ENCODE measurements at regions not wholly inside any gene's neighbourhood (a gene's known extent, or its start where the extent isn't known, plus 50 kb on each side); places are given as distances from the start of the nearest gene placed in this dataset.

DNA sequence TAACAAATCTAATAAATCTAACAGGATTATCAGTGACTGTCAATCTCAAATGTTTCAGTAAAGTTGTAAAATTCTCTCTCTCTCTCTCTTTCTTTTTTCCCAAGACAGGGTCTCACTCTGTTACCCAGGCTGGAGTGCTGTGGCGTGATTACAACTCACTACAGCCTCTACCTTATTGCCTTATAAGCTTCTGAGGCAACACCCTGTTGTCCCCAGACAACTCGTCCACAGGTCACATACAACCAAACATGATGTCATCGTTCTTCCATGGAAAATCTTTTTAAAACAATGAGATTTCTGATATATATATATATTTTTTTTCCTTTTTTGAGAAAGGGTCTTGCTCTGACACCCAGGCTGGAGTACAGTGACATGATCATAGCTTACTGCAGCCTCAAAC lies 151.4 kb upstream of the RGS6 start:
- Histone ChIP-seq H3K9me3 (ENCODE audit: low read length) (0 out of 2 replicates have a peak, but pooled peaks cover 2% of the 10 kb centered on the region), H3K4me1 (ENCODE audit: low read length) (no peaks in the 10 kb centered on the region), H3K9ac (ENCODE audit: low read length) (no peak overlapping the region), H3K27me3 (ENCODE audit: low read length) (no peaks in the 10 kb centered on the region; the same call in 1 of the 2 replicates), H3K79me2 (ENCODE audit: low read length) (no peaks in the 10 kb centered on the region), H3K9me2 (replicated peaks; ENCODE audit: insufficient read depth, low read length) (no peaks in the 10 kb centered on the region), H4K20me1 (ENCODE audit: insufficient read depth, low read depth, low read length) (no peaks in the 10 kb centered on the region), H3K27ac (ENCODE audit: low read length) (no peak overlapping the region), H3K36me3 (ENCODE audit: insufficient read depth, low read length) (no peaks in the 10 kb centered on the region), H3K4me2 (ENCODE audit: low read depth, low read length, poor library complexity, severe bottlenecking) (no peak overlapping the region), H2AFZ (ENCODE audit: low read length) (no peak overlapping the region), H3K4me3 (ENCODE audit: low read length) (no peak overlapping the region)
- DNase-seq: no peak

DNA sequence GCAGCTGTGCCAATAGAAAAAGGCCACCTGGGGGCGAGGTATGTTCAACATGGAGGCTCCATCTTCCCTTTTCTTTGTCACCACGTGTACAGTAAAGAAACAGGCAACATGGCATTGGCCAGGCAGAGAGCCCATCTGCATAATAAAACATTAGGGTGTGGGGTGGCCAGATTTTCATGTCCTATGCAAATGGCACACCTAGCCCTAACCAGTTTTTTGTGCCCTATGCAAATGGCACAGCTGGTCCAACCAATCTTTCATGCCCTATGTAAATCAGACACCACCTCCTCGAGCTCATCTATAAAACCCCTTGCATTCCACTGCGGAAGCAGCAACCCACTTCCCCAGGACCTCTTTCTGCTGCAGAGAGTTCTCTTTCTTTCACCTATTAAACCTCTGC lies 149.1 kb upstream of the RGS6 start:
- DNase-seq: no peak
- no peak overlapping the region for H3K4me3 ChIP-seq (ENCODE audit: low read length)
- H3K9ac ChIP-seq (ENCODE audit: low read length): no peak overlapping the region
- H3K27ac ChIP-seq (ENCODE audit: low read length): no peak overlapping the region
- no peaks in the 10 kb centered on the region for H4K20me1 ChIP-seq (ENCODE audit: insufficient read depth, low read depth, low read length)
- H3K4me2 ChIP-seq (ENCODE audit: low read depth, low read length, poor library complexity, severe bottlenecking): no peak overlapping the region
- H3K36me3 ChIP-seq (ENCODE audit: insufficient read depth, low read length): no peaks in the 10 kb centered on the region
- 0 out of 2 replicates have a peak, but pooled peaks cover 2% of the 10 kb centered on the region for H3K9me3 ChIP-seq (ENCODE audit: low read length)
- H3K79me2 ChIP-seq (ENCODE audit: low read length): no peaks in the 10 kb centered on the region
- H3K4me1 ChIP-seq (ENCODE audit: low read length): no peaks in the 10 kb centered on the region
- no peaks in the 10 kb centered on the region; the same call in 1 of the 2 replicates for H3K27me3 ChIP-seq (ENCODE audit: low read length)
- H3K9me2 ChIP-seq (replicated peaks; ENCODE audit: insufficient read depth, low read length): no peaks in the 10 kb centered on the region
- H2AFZ ChIP-seq (ENCODE audit: low read length): no peak overlapping the region

DNA sequence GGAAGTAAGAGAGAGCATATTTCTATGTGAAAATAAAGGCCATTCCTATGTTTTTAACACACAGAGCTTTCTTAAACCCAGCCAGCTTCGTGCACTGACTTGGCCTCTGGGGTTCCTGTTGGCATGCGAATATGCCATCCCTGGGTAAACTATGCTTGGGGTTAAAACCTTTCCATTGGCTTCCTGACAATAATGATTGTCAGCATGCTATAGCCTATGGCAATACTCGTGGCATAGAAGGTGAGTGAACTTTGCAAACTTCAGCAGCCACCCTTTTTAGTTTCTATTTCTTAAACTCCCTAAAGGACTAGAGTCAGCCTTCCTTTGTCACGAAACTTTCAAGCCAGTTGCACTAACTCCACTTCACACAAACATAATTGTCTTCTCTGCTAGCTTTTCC lies 148.4 kb upstream of the RGS6 start:
- H3K4me2 ChIP-seq (ENCODE audit: low read depth, low read length, poor library complexity, severe bottlenecking): no peak overlapping the region
- H3K79me2 ChIP-seq (ENCODE audit: low read length): no peaks in the 10 kb centered on the region
- no peaks in the 10 kb centered on the region for H4K20me1 ChIP-seq (ENCODE audit: insufficient read depth, low read depth, low read length)
- no peaks in the 10 kb centered on the region for H3K4me1 ChIP-seq (ENCODE audit: low read length)
- no peak overlapping the region for H3K4me3 ChIP-seq (ENCODE audit: low read length)
- no peaks in the 10 kb centered on the region; the same call in 1 of the 2 replicates for H3K27me3 ChIP-seq (ENCODE audit: low read length)
- no peak overlapping the region for H3K27ac ChIP-seq (ENCODE audit: low read length)
- no peaks in the 10 kb centered on the region for H3K36me3 ChIP-seq (ENCODE audit: insufficient read depth, low read length)
- 0 out of 2 replicates have a peak, but pooled peaks cover 2% of the 10 kb centered on the region for H3K9me3 ChIP-seq (ENCODE audit: low read length)
- H2AFZ ChIP-seq (ENCODE audit: low read length): no peak overlapping the region
- no peak for DNase-seq
- H3K9me2 ChIP-seq (replicated peaks; ENCODE audit: insufficient read depth, low read length): no peaks in the 10 kb centered on the region
- H3K9ac ChIP-seq (ENCODE audit: low read length): no peak overlapping the region

DNA sequence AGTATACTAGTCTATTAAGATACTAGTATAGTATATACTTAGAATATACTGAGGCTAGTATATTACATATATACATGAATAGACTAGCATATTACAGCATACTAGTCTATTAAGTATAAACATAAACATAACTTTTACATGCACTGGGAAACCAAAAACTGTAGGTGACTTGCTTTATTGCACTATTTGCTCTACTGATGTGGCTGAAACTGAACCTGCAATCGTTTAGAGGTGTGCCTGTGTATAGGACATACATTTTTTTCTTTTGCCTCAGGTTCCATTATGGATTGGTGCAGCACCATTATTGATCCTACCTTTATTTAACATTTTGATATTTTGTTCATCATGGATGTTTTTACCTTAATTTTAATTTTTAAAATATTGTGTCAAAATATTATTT lies 143.2 kb upstream of the RGS6 start:
- Histone ChIP-seq H3K27ac (ENCODE audit: low read length) (no peak overlapping the region), H3K9ac (ENCODE audit: low read length) (no peak overlapping the region), H3K4me2 (ENCODE audit: low read depth, low read length, poor library complexity, severe bottlenecking) (no peak overlapping the region), H4K20me1 (ENCODE audit: insufficient read depth, low read depth, low read length) (no peaks in the 10 kb centered on the region), H3K27me3 (ENCODE audit: low read length) (no peaks in the 10 kb centered on the region), H2AFZ (ENCODE audit: low read length) (no peak overlapping the region), H3K4me3 (ENCODE audit: low read length) (no peak overlapping the region), H3K79me2 (ENCODE audit: low read length) (no peaks in the 10 kb centered on the region), H3K9me2 (replicated peaks; ENCODE audit: insufficient read depth, low read length) (no peaks in the 10 kb centered on the region), H3K36me3 (ENCODE audit: insufficient read depth, low read length) (no peaks in the 10 kb centered on the region), H3K4me1 (ENCODE audit: low read length) (no peaks in the 10 kb centered on the region), H3K9me3 (ENCODE audit: low read length) (no peaks in the 10 kb centered on the region)
- no peak for DNase-seq

DNA sequence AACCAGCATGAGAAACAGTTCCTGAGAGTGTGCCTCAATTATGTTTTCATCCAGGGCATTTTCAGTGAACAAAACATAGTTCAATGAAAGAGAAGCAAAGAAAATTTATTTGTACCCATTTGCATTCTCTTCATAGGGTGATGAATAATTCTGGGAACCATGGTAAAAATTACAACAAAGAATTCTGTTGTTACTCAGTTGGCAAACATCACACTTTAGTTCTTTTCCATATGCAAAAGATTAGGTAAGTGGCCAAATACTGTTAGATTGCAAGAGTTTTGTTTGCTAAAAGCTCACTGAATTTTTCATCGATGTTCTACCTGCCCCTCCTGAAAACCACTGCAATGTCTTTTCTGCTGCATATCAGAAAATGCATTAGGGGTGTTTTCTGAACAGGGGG lies 132.4 kb upstream of the RGS6 start:
- Histone ChIP-seq H3K9me2 (replicated peaks; ENCODE audit: insufficient read depth, low read length) (no peaks in the 10 kb centered on the region), H2AFZ (ENCODE audit: low read length) (no peak overlapping the region), H3K4me3 (ENCODE audit: low read length) (no peak overlapping the region), H3K27me3 (ENCODE audit: low read length) (no peaks in the 10 kb centered on the region), H3K4me1 (ENCODE audit: low read length) (no peaks in the 10 kb centered on the region), H3K9ac (ENCODE audit: low read length) (no peak overlapping the region), H3K4me2 (ENCODE audit: low read depth, low read length, poor library complexity, severe bottlenecking) (no peak overlapping the region), H3K9me3 (ENCODE audit: low read length) (no peaks in the 10 kb centered on the region), H3K79me2 (ENCODE audit: low read length) (no peaks in the 10 kb centered on the region), H3K36me3 (ENCODE audit: insufficient read depth, low read length) (no peaks in the 10 kb centered on the region), H3K27ac (ENCODE audit: low read length) (no peak overlapping the region), H4K20me1 (ENCODE audit: insufficient read depth, low read depth, low read length) (no peaks in the 10 kb centered on the region)
- no peak for DNase-seq

DNA sequence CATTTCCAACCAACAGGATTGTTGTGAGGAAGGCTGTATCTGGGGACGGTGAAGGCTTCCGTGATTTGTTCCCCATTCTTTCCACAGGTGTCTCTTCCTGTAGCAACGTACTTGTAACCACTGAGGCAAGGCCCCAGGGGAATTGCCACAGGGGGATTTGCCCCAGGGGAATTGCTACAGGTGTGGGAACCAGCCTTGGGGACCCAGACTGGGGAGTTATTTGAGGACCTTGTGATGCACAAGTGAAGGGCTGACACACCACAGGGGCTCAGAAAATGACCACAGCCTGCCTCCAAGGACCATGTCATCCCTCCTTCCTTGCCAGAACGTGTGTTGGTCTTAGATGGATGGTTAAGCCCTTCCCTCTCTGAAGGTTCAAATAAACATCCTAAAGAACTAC lies 131.4 kb upstream of the RGS6 start:
- Histone ChIP-seq H3K9me2 (replicated peaks; ENCODE audit: insufficient read depth, low read length) (no peaks in the 10 kb centered on the region), H3K9me3 (ENCODE audit: low read length) (no peaks in the 10 kb centered on the region), H3K36me3 (ENCODE audit: insufficient read depth, low read length) (no peaks in the 10 kb centered on the region), H2AFZ (ENCODE audit: low read length) (no peak overlapping the region), H3K79me2 (ENCODE audit: low read length) (no peaks in the 10 kb centered on the region), H4K20me1 (ENCODE audit: insufficient read depth, low read depth, low read length) (no peaks in the 10 kb centered on the region), H3K27me3 (ENCODE audit: low read length) (no peaks in the 10 kb centered on the region), H3K4me3 (ENCODE audit: low read length) (no peak overlapping the region), H3K4me1 (ENCODE audit: low read length) (no peaks in the 10 kb centered on the region), H3K4me2 (ENCODE audit: low read depth, low read length, poor library complexity, severe bottlenecking) (no peak overlapping the region), H3K9ac (ENCODE audit: low read length) (no peak overlapping the region), H3K27ac (ENCODE audit: low read length) (no peak overlapping the region)
- DNase-seq: no peak

DNA sequence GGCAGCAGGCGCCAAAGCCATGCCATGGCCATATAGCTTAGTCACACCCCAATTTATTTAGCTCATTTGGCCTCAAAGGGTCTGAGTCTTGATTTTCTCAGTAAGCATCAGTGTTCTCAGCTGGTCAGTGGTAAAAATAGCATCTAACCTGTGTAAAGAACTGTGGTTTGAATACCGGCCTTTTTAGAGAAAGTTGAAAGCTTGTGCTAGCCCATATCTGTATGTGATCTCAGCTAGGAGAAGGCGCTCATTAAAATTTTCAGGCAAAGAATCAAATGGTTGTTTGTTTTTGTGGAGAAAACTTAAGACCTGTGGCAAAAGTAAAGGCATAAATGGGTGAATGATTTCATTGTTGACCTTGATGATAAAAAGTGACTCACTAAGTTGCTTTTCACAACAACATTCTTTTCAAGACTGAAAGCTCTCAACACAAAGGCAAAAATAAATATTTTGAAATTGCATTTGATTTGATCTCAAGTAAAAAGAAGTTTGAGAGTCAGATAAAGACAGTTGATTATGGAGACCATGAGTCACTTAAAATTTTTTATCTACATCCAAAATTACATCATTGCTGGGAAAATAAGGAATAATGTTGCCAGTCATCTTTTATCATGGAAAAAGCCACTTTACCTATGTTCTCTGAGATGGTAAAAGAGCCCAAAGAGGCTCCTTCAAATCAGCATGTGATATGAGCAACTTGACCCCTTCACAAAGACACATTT lies 128.5 kb upstream of the RGS6 start:
- Histone ChIP-seq H3K27me3 (ENCODE audit: low read length) (no peaks in the 10 kb centered on the region), H3K4me3 (ENCODE audit: low read length) (no peak overlapping the region), H4K20me1 (ENCODE audit: insufficient read depth, low read depth, low read length) (no peaks in the 10 kb centered on the region), H2AFZ (ENCODE audit: low read length) (no peak overlapping the region), H3K36me3 (ENCODE audit: insufficient read depth, low read length) (no peaks in the 10 kb centered on the region), H3K9me3 (ENCODE audit: low read length) (no peaks in the 10 kb centered on the region), H3K9me2 (replicated peaks; ENCODE audit: insufficient read depth, low read length) (no peaks in the 10 kb centered on the region), H3K9ac (ENCODE audit: low read length) (no peak overlapping the region), H3K79me2 (ENCODE audit: low read length) (no peaks in the 10 kb centered on the region), H3K27ac (ENCODE audit: low read length) (no peak overlapping the region), H3K4me2 (ENCODE audit: low read depth, low read length, poor library complexity, severe bottlenecking) (no peak overlapping the region), H3K4me1 (ENCODE audit: low read length) (no peaks in the 10 kb centered on the region)
- DNase-seq: no peak

DNA sequence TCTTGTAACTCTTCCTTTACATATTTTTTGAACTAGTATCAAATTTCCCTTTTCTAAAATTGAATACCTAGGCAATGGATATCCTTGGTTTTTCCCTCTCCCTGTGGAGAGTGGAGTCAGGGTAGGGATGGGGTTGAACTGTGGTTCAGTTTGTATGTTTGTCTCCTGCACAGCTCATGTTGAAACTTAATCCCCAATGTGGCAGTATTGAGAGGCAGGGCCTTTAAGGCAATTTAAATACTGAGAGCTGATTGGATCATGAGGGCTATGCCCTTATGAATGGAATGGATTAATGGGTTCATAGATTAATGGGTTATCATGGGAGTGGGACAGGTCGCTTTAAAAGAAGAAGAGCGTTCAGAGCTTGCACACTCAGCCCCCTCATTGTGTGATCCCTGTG lies 127.2 kb upstream of the RGS6 start:
- Histone ChIP-seq H3K4me1 (ENCODE audit: low read length) (no peaks in the 10 kb centered on the region), H3K9me3 (ENCODE audit: low read length) (no peaks in the 10 kb centered on the region), H3K36me3 (ENCODE audit: insufficient read depth, low read length) (no peaks in the 10 kb centered on the region), H3K27me3 (ENCODE audit: low read length) (no peaks in the 10 kb centered on the region), H2AFZ (ENCODE audit: low read length) (no peak overlapping the region), H3K79me2 (ENCODE audit: low read length) (no peaks in the 10 kb centered on the region), H3K9me2 (replicated peaks; ENCODE audit: insufficient read depth, low read length) (no peaks in the 10 kb centered on the region), H3K9ac (ENCODE audit: low read length) (no peak overlapping the region), H3K4me3 (ENCODE audit: low read length) (no peak overlapping the region), H3K27ac (ENCODE audit: low read length) (no peak overlapping the region), H3K4me2 (ENCODE audit: low read depth, low read length, poor library complexity, severe bottlenecking) (no peak overlapping the region), H4K20me1 (ENCODE audit: insufficient read depth, low read depth, low read length) (no peaks in the 10 kb centered on the region)
- no peak for DNase-seq
